GM18505 (cell line): ENCODE measurements at regions not wholly inside any gene's neighbourhood (a gene's known extent, or its start where the extent isn't known, plus 50 kb on each side); places are given as distances from the start of the nearest gene placed in this dataset.

Experiments used
- ATAC-seq: cut with Tn5 transposase; IDR thresholded peaks from one replicate; pipeline ENCODE4 v1.9.1; 2021; ENCODE audit not compliant: unreplicated experiment
- POLR2A ChIP-seq: IDR thresholded peaks from 4 replicates; pipeline ENCODE4 v1.6.1; 2011; ENCODE audit warnings: borderline replicate concordance; ENCODE audit not compliant: insufficient read depth, insufficient read length; ENCODE audit errors: extremely low read depth

DNA sequence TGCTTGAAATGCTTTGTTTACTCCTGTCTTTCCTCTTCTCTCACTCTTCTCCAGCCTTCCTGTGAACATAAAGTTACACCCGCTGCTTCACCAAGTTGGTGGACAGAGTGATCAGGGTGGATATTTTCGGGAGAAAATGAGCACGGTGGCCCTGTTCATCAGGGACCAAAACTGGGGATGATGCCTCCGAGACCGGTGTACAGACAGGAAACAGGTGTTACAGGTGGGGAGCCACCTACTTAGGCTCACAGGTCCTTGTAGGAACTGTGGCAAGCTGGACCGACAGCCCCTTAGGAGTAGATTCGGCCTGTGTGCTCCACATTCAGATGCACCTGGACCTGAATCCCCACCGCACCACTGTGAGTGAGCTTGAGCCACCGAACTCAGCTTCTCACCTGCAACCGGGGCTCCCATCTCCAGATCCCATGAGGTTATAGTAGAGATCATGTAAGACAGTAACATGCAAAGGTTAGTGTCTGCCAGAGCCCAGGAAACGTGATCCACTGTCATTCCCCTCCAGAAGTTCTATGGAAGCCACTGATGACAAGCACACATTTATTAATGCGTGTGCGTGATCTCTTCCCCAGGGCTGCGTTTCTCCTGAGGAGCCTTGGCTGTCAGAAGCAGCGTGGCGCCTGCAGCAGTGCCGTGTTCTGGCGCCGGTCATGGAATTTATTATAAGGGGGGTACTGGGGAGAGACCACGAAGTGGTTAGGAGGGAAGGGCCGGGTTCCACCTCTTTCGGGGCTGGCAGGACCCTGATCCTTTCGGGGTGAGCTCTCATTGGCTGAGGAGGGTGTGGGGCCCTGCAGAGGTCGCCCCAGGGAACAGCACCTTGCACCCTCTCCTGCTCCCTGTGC, 94.2 kb downstream of the ERMARD start:
- no peak for ATAC-seq
- TF ChIP-seq POLR2A: no peak

DNA sequence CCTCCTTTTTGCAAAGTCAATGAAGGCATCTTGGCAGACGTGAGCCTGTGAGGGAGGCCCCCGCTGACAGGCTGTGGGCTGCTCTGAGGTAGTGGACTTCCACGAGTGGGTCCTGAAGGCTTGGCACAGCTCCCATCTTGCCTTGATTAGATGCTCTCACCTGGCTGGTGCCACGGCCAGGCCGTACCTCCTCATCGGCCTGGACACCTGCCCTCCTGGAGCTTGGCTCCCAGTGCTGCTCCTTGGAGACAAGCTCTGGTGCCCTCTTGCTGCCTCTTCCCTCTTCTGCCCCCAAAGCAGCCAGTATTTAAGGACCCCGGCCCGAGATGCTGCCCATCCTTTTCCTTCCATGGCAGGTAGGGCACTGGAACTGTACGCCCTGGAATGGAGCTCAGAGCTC, 93.5 kb downstream of the ERMARD start:
- ATAC-seq: no peak
- no peak for TF ChIP-seq POLR2A

DNA sequence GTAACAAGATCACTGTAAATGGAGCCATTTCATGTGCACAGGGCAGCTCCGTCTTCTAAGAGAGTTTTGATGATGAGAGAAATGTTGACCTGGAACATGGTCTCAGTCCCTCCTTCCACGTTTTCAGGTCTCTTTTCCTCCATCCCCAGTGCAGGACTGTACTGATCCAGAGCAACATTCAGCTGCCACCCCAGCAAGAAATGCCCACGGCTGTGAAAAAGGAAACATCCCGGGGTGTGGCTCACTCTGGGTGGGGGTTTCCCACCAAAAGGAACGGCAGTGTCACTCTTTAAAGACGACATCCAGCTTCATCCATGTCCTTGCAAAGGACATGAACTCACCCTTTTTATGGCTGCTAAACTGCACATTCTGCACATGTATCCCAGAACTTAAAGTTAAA, 92.6 kb downstream of the ERMARD start:
- TF ChIP-seq POLR2A: no peak
- no peak for ATAC-seq

DNA sequence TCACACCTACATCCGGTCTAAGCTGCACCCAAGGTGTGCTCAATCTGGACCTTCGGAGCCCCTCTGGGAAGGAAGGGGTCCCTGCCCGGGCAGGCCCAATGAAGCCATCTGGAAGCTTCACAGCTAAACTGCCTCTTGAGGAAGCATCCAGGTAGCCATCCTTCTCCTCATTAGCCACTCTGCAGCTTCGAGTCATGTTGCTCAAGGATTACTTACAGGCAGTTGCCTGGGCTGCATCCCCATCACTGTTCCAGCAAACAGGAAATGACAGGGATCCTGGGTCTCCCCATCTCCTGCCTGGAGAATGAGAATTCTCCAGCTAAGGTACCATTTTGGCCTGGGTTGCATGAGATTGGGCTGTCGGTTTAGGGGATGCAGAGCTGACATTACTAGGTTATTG, 91.7 kb downstream of the ERMARD start:
- no peak for TF ChIP-seq POLR2A
- ATAC-seq: no peak

DNA sequence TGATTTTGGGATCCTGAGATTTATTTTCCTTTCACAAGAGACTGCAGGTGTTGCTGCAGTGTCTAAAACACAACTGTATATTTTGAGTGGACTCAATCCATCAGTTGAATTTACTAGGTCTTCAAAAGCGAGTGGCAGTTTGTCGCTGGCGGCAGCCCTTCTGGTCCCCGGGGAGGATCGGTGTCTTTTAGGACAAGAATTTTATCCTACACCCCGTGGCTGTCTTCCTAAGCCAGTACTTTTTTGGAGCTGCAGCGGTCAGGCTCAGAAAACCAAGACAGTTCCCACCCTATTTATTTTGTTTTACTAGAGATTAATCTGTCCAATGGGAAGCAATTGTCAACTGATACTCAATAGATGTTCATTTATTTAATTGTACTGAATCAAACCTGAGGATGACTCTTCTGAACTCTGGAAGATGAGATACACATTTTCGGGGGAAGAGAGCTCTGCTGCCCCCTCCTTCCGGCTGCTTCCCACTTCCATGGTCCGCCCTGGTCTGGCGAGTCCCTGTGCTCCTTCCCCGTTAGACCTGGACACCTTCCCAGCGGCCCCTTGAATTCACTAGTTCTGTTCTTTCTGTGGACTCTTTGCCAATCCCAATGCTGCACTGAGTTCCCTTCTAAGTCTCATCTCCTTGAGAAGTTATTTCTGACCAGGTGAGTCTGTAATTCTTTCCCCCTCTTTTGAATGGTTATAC, 90.6 kb downstream of the ERMARD start:
- TF ChIP-seq POLR2A: no peak
- no peak for ATAC-seq

DNA sequence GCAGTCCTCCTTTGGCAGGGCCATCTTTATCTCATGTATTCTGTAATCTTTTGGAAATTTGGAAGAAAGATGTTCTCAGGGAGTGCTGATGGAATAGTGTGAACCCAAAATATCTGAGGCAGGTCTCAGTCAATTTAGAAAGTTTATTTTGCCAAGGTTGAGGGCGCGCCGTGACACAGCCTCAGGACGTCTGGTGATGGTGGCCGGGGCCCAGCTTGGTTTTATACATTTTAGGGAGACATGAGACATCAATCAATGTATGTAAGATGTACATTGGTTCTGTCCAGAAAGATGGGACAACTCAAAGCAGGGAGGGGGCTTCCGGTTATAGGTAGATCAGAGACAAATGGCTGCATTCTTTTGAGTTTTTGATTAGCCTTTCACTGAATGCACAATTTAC, 89.8 kb downstream of the ERMARD start:
- no peak for ATAC-seq
- no peak for TF ChIP-seq POLR2A

DNA sequence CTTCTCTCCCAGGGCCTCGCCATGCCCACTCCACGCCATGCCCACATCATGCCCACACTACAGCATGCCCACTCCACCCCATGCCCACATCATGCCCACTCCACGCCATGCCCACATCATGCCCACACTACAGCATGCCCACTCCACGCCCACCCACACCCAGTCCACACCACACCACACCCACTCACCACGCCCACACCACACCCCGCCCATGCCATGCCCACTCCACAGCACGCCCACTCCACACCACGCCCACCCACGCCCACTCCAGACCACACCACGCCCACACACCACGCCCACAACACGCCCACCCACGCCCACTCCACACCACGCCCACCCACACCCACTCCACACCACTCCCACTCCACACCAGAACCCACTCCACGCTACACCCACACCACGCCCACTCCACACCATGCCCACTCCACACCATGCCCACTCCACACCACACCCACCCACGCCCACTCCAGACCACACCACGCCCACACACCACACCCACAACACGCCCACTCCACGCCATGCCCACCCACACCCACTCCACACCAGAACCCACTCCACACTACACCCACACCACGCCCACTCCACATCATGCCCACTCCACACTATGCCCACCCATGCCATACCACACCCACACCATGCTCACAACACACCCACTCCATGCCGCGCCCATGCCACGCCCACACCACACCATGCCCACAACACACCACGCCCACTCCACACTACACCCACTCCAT, 88.6 kb downstream of the ERMARD start:
- ATAC-seq: no peak
- TF ChIP-seq POLR2A: no peak

DNA sequence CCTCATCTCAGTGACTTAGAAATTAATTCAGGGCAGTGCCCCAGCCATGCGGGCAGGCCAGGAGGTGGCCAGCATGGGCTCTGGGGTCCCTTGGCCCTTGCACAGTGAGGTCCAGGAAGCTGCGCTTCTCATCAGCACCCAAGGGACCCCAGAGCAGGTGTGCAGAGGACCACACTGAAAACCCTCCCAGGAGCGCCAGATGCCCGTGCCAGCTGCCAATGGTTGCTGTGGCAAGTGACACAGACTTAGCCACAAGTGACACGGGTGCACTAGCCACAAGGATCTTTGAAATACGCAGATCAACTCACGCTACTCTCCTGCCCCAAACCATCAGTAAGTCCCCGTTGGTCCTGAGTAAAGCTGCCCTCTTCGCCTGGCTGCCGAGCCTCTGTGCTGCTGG, 88.1 kb downstream of the ERMARD start:
- no peak for TF ChIP-seq POLR2A
- ATAC-seq: no peak

DNA sequence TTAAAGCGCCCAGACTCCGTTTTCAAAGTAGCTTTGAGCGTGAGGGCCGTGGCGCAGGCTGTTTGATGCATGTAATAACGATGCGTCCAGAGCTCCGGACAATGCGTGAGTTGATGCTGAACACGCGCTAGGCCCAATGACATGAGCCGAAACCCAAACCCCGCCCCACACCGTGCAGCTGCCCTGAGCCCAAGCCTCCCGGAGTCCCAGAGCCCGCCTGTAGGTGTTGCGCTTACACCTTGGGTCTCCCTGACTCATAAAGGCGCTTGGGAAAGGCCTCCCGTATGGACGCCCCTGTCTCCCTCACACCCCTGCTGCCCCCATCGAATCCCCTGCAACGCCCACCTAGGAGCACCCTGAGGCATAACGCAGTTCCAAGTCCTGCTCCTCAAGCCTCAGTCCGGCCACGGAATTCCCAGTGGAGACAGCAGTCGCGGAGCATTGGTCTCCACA, 87.6 kb downstream of the ERMARD start:
- ATAC-seq: no peak

DNA sequence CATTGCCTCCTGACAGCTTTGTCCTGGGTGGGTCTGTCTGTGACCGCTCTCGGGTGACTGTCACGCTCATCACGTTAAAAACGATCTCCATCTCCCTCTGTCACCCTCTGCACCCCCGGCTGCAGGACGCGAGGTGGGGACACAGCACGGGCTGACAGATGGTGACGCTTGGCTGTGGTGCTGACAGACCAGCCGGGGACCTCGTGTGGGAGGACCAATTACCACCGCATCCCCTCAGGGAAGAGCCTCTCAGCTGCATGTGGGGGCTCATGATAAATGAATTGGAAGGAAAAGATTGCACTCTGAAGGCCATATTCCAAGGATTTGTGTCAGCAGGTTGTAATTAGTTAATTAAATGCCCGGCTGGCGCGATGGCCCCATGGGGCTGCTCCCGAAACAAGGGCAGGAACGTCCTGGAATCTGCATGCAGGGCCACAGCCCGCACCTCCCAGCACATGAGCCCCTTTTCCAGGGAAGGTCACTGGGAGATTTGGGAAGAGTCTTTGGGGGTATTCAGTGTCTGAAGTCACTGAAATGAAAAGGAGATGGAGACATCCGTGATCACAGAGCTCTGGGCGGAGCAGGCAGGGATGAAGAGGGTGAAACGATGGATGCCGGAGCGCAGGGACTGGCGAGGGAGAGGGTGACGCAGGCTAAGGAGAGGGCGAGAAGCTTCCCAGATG, 87.1 kb downstream of the ERMARD start:
- no peak for ATAC-seq
- TF ChIP-seq POLR2A: no peak

More for the DNA sequence above, 87.6 kb downstream of the ERMARD start:
- no peak for TF ChIP-seq POLR2A

DNA sequence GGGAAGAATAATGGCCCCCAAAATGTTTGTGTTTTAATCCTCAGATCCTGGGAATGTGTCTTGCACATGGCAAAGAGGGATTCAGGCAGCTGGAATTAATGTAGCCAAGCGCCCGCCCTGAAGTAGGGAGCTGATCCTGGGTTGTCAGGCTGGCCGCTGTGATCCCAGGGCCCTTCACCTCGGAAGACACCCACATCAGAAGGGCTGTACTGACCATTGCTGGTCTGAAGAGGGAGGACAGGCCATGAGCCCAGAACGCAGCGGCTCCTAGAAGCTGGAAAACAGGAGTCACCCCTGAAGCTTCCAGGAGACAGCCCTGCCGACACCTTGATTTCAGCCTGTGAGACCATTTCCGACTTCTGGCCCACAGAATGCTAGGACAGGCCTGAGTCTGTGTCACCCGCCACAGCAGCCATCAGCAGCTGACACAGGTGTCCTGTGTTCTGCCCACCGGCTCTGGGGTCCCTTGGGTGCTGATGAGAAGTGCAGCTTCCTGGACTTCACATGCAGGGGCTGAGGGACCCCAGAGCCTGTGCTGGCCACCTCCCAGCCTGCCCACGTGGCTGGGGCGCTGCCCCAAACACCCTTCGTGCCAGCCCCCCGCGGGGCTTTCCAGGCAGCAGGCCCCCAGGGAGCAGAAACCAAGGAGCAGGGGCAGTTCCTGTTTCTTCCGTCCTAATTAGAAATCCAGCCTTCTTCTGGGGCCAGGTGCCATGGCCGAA, 86.3 kb downstream of the ERMARD start:
- no peak for ATAC-seq
- TF ChIP-seq POLR2A: no peak

DNA sequence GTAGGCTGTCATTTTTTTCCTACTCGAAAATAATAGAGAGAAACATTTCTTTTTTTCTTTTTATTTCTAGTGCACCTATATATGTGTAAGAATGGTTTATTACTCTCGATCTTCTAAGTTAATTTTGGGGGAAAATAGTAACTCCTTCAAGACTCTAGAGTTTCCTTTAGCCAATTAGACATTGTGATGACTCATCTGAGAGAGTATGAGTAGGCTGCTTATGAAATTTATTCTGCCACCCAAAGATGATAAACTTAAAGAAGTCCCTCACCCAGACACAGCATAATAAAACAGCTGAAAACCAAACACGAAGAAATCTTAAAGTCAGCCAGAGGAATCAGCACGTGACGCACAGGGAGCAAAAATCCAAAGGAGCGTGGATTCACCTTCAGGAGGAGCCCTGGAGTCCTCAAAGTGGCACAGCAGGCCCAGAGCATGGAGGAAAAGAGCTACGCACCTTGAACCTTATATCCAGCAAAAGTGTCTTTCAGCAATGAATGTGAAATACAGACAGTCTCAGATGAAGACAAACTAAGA, 81.9 kb downstream of the ERMARD start:
- TF ChIP-seq POLR2A: no peak
- ATAC-seq: no peak
